H1 (cell line): ENCODE measurements at regions not wholly inside any gene's neighbourhood (a gene's known extent, or its start where the extent isn't known, plus 50 kb on each side); places are given as distances from the start of the nearest gene placed in this dataset.

Experiments
- RAD21 ChIP-seq, 2 experiments: IDR thresholded peaks in 1 of 2; conservative IDR thresholded peaks in 1 of 2; 2 replicates each; pipeline ENCODE4 v1.6.1; 2011; ENCODE audit warnings: low read depth in 2 of 2, low read length in 2 of 2, improper control_type of control experiment in 1 of 2, inconsistent platforms in 1 of 2, mild to moderate bottlenecking in 1 of 2, moderate library complexity in 1 of 2
- TF ChIP-seq, protein P1 (sequence below), 3 experiments: IDR thresholded peaks; 1 replicate in 2 of 3; 2 replicates in 1 of 3; pipeline versions ENCODE4 v1.5.1 to v1.6.1; 2011; ENCODE audit warnings: low read length in 3 of 3, mild to moderate bottlenecking in 3 of 3, inconsistent platforms in 2 of 3, low read depth in 1 of 3, moderate library complexity in 1 of 3; ENCODE audit not compliant: insufficient read depth in 1 of 3; ENCODE audit errors: control extremely low read depth in 1 of 3

DNA sequence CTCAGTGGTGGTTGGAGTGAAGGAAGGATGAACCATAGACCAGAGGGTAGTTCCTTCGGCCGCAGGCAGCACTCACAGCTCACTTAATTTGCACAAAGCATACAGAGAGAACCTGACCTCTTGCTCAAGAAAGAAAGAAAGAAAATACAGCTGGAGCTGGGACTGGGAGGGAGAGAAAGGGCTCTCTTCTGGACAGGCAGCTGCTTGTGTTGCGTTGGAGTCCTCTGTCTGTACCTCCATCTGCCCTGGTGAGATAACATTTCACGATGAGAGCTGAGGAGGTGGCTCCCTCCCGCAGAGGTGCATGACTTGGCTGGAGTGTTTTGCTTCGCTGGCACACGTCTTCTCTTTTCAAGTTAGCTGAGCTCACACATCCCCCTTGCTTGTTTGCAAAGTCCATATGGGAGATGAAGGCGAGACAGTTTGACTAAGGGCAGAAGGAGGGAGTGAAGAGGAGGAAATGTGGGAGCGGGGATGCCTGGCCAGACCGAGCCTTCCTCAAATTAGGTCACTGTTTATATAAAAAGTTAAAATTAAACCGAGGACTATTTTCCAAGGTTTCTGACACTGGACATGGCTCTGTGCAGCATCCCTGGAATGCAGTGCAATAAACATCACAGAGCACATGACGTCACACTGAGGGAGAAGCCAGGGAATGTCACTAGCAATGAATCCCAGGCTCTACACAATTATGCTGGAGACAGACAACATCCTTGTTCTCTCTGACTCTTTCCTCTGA is 359.4 kb downstream of the CD83 start:
- TF ChIP-seq, protein P1, sequence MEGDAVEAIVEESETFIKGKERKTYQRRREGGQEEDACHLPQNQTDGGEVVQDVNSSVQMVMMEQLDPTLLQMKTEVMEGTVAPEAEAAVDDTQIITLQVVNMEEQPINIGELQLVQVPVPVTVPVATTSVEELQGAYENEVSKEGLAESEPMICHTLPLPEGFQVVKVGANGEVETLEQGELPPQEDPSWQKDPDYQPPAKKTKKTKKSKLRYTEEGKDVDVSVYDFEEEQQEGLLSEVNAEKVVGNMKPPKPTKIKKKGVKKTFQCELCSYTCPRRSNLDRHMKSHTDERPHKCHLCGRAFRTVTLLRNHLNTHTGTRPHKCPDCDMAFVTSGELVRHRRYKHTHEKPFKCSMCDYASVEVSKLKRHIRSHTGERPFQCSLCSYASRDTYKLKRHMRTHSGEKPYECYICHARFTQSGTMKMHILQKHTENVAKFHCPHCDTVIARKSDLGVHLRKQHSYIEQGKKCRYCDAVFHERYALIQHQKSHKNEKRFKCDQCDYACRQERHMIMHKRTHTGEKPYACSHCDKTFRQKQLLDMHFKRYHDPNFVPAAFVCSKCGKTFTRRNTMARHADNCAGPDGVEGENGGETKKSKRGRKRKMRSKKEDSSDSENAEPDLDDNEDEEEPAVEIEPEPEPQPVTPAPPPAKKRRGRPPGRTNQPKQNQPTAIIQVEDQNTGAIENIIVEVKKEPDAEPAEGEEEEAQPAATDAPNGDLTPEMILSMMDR (IDR thresholded peaks at IDR 0.05; ENCODE audit: control extremely low read depth in 1 of 3, insufficient read depth in 1 of 3, low read depth in 1 of 3, low read length in 3 of 3): no peak
- no peak for TF ChIP-seq RAD21 (IDR thresholded peaks at IDR 0.05 in 1 of 2, conservative IDR thresholded peaks at IDR 0.05 in 1 of 2; ENCODE audit: low read depth in 2 of 2, low read length in 2 of 2)
